ENCODE measurements at regions not wholly inside any gene's neighbourhood (a gene's known extent, or its start where the extent isn't known, plus 50 kb on each side); places are given as distances from the start of the nearest gene placed in this dataset.
"Not testable (repeated sequence)": the region's sequence is repeated elsewhere in the genome, so short reads cannot be mapped to it uniquely, and the experiment has no call there.

GRCh38 chr12:102669056-102669455, 188.7 kb upstream of the IGF1 start:
- no peak for TF ChIP-seq CTCF (IDR thresholded peaks at IDR 0.05; ENCODE audit: borderline replicate concordance, insufficient read depth, low read depth, low read length)
- no peak overlapping the region for H3K4me3 ChIP-seq (ENCODE audit: low read depth, low read length)

DNA sequence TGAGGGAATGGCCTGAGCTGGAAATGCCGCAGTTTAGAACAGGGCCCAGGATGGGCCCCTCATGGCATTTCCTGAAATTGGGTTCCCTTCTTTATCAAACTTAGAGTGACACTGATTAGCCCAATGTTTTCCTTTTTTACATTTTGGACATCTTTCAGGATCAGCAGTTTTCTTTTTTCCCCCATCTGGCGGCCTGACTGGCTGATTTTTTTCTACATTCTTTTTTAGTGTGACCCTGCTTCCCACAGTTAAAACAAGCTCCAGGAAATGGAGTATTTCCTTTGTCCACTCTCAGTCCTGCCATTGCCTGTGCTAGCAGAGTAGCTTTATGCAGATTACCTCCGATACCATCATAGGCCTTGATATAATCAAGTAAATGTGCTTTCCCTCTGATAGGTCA, 185.8 kb upstream of the IGF1 start:
- H3K4me3 ChIP-seq (ENCODE audit: low read depth, low read length): not testable (repeated sequence)

- TF ChIP-seq CTCF (IDR thresholded peaks at IDR 0.05; ENCODE audit: borderline replicate concordance, insufficient read depth, low read depth, low read length): no peak
- H3K4me3 ChIP-seq (ENCODE audit: low read depth, low read length): no peak overlapping the region
These were observed 179.0 kb upstream of the IGF1 start for GRCh38 chr12:102659200-102659911.

DNA sequence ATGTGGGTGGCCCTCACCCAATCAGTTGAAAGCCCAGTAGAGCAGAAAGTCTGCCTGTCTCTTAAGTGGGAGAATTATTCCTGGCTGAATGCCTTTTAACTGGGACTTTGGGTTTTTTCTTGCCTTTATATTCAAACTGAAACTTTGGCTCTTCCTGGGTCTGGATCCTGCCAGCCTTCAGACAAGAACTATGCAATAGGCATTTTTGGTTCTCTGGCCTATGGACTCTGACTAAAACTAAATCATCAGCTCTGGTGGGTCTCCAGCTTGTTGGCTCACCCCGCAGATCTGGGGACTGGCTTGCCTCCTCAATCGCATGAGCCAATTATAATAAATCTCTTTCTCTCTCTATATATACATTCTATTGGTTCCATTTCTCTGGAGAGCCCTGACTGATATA, 173.0 kb upstream of the IGF1 start:
- no peak overlapping the region for H3K4me3 ChIP-seq (ENCODE audit: low read depth, low read length)
- TF ChIP-seq CTCF (IDR thresholded peaks at IDR 0.05; ENCODE audit: borderline replicate concordance, insufficient read depth, low read depth, low read length): no peak

DNA sequence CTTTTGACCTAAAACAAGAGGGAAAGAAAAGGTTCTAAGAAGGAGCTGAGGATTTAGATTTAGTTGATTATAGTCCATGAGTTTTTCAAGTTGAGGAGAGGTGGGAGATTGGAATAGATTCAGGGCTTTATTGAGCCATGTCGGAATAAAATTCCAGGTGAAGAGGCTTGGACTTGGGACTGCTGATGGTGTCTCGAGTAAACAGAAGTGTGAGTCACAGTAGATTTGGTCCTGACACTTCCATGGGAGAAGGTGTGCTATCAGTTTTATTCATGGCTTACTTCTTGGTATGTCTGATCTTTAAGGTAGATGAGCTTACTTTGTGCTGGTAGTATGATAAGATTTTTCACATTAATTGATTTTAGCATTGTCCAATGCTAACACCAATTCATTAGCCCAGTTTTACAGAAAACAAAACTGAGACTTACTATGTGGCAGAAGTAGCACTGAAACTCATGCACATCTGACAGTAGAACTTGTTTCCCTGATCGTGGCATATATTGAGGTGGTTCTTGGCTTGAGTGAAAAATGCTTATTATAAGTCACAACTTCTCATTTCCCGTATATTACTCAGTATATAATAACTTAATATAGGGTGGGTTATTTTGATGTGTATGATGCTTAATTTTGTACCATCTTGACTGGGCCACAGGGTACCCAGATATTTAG, 172.4 kb upstream of the IGF1 start:
- no peak for TF ChIP-seq CTCF (IDR thresholded peaks at IDR 0.05; ENCODE audit: borderline replicate concordance, insufficient read depth, low read depth, low read length)
- H3K4me3 ChIP-seq (ENCODE audit: low read depth, low read length): no peak overlapping the region

GRCh38 chr12:102645968-102646367, 165.6 kb upstream of the IGF1 start:
- TF ChIP-seq CTCF (IDR thresholded peaks at IDR 0.05; ENCODE audit: borderline replicate concordance, insufficient read depth, low read depth, low read length): no peak
- no peak overlapping the region for H3K4me3 ChIP-seq (ENCODE audit: low read depth, low read length)

- no peak overlapping the region for H3K4me3 ChIP-seq (ENCODE audit: low read depth, low read length)
- no peak for TF ChIP-seq CTCF (IDR thresholded peaks at IDR 0.05; ENCODE audit: borderline replicate concordance, insufficient read depth, low read depth, low read length)
These were observed 163.7 kb upstream of the IGF1 start for GRCh38 chr12:102643879-102644575.

All from GM12875 (cell line).